GM12891 (cell line): ENCODE measurements at regions not wholly inside any gene's neighbourhood (a gene's known extent, or its start where the extent isn't known, plus 50 kb on each side); places are given as distances from the start of the nearest gene placed in this dataset.
"Not testable (repeated sequence)": the region's sequence is repeated elsewhere in the genome, so short reads cannot be mapped to it uniquely, and the experiment has no call there.

Experiments used
- DNase-seq: peaks from one replicate; pipeline ENCODE4 v3.0.0; 2011; ENCODE audit warnings: low spot score; ENCODE audit not compliant: insufficient read length
- FAIRE-seq: peaks from 2 replicates; lab custom pipeline; 2011; peaks lifted over from hg19 to GRCh38; lab: Jason Lieb, UNC
- PAX5 ChIP-seq: IDR thresholded peaks from 2 replicates; pipeline ENCODE4 v1.6.1; 2011; ENCODE audit warnings: low read length, moderate library complexity, mild to moderate bottlenecking; ENCODE audit not compliant: insufficient read depth, severe bottlenecking
- POLR2A ChIP-seq: IDR thresholded peaks from 2 replicates; pipeline ENCODE4 v1.6.1; 2011; ENCODE audit warnings: low read depth, low read length, control low read depth
- POLR2AphosphoS5 ChIP-seq: IDR thresholded peaks from 2 replicates; pipeline ENCODE4 v1.6.1; 2011; ENCODE audit warnings: low read depth, low read length, control low read depth
- POU2F2 ChIP-seq: IDR thresholded peaks from 2 replicates; pipeline ENCODE4 v1.6.1; 2011; ENCODE audit warnings: low read depth, mild to moderate bottlenecking, control low read depth, low read length, moderate library complexity
- SPI1 ChIP-seq: IDR thresholded peaks from 2 replicates; pipeline ENCODE4 v1.6.1; 2011; ENCODE audit warnings: low read depth, low read length, control low read depth
- TAF1 ChIP-seq: IDR thresholded peaks from 2 replicates; pipeline ENCODE4 v1.6.1; 2011; ENCODE audit warnings: low read depth, low read length, control low read depth

- DNase-seq (no peak), FAIRE-seq (no peak)
- TF ChIP-seq POLR2A (no peak), POLR2AphosphoS5 (no peak), SPI1 (no peak), POU2F2 (no peak), PAX5 (no peak)
Observed at GRCh38 chr11:37896016-37896415, 1298.0 kb upstream of the RAG2 start.

- FAIRE-seq (no peak), DNase-seq (no peak)
- TF ChIP-seq PAX5: no peak
Observed at GRCh38 chr11:37881741-37882140, 1283.7 kb upstream of the RAG2 start.

- no peak for FAIRE-seq
- no peak for DNase-seq
- TF ChIP-seq POLR2A (no peak), POLR2AphosphoS5 (no peak), SPI1 (no peak), TAF1 (no peak), PAX5 (no peak)
Observed at GRCh38 chr11:37861671-37862070, 1263.6 kb upstream of the RAG2 start.

- DNase-seq, FAIRE-seq: not testable (repeated sequence)
Observed at GRCh38 chr11:37858806-37859537, 1260.9 kb upstream of the RAG2 start.

- FAIRE-seq (no peak), DNase-seq (no peak)
- TF ChIP-seq POLR2AphosphoS5: no peak
- TF ChIP-seq POLR2A: no peak
- TF ChIP-seq PAX5: no peak
- TF ChIP-seq POU2F2: no peak
- no peak for TF ChIP-seq TAF1
- no peak for TF ChIP-seq SPI1
Observed at GRCh38 chr11:37858398-37858797, 1260.4 kb upstream of the RAG2 start.

GRCh38 chr11:37857726-37858125 lies 1259.7 kb upstream of the RAG2 start:
- TF ChIP-seq SPI1 (no peak), TAF1 (no peak), POLR2A (no peak)
- DNase-seq (no peak), FAIRE-seq (no peak)

- TF ChIP-seq POLR2AphosphoS5 (no peak), TAF1 (no peak), SPI1 (no peak), POLR2A (no peak), POU2F2 (no peak), PAX5 (no peak)
- no peak for FAIRE-seq
- DNase-seq: no peak
Observed at GRCh38 chr11:37849706-37850105, 1251.7 kb upstream of the RAG2 start.

- no peak for TF ChIP-seq PAX5
- TF ChIP-seq POLR2AphosphoS5: no peak
- no peak for TF ChIP-seq TAF1
- FAIRE-seq: no peak
Observed at GRCh38 chr11:37843603-37844002, 1245.6 kb upstream of the RAG2 start.

GRCh38 chr11:37841016-37841415 lies 1243.0 kb upstream of the RAG2 start:
- no peak for TF ChIP-seq PAX5
- no peak for TF ChIP-seq POU2F2
- no peak for TF ChIP-seq POLR2A
- no peak for TF ChIP-seq SPI1
- no peak for TF ChIP-seq TAF1
- TF ChIP-seq POLR2AphosphoS5: no peak
- FAIRE-seq: no peak
- DNase-seq: no peak

More at GRCh38 chr11:37843603-37844002, 1245.6 kb upstream of the RAG2 start:
- no peak for DNase-seq

GRCh38 chr11:37840345-37840744 lies 1242.3 kb upstream of the RAG2 start:
- not testable (repeated sequence) for FAIRE-seq

GRCh38 chr11:37830529-37830928 lies 1232.5 kb upstream of the RAG2 start:
- FAIRE-seq (no peak), DNase-seq (no peak)
- TF ChIP-seq SPI1 (no peak), POLR2A (no peak), POU2F2 (no peak), PAX5 (no peak), TAF1 (no peak), POLR2AphosphoS5 (no peak)

More at GRCh38 chr11:37840345-37840744, 1242.3 kb upstream of the RAG2 start:
- not testable (repeated sequence) for DNase-seq

GRCh38 chr11:37817727-37818270 lies 1219.8 kb upstream of the RAG2 start:
- TF ChIP-seq PAX5 (no peak), SPI1 (no peak), TAF1 (no peak), POU2F2 (no peak), POLR2A (no peak), POLR2AphosphoS5 (no peak)
- FAIRE-seq: no peak
- DNase-seq: no peak
